GM19351 (cell line): ENCODE measurements at regions not wholly inside any gene's neighbourhood (a gene's known extent, or its start where the extent isn't known, plus 50 kb on each side); places are given as distances from the start of the nearest gene placed in this dataset.
"Not testable (repeated sequence)": the region's sequence is repeated elsewhere in the genome, so short reads cannot be mapped to it uniquely, and the experiment has no call there.

Experiments used
- ATAC-seq: cut with Tn5 transposase; IDR thresholded peaks from one replicate; pipeline ENCODE4 v1.9.1; 2021; ENCODE audit warnings: mild to moderate bottlenecking, moderate library complexity; ENCODE audit not compliant: unreplicated experiment

DNA sequence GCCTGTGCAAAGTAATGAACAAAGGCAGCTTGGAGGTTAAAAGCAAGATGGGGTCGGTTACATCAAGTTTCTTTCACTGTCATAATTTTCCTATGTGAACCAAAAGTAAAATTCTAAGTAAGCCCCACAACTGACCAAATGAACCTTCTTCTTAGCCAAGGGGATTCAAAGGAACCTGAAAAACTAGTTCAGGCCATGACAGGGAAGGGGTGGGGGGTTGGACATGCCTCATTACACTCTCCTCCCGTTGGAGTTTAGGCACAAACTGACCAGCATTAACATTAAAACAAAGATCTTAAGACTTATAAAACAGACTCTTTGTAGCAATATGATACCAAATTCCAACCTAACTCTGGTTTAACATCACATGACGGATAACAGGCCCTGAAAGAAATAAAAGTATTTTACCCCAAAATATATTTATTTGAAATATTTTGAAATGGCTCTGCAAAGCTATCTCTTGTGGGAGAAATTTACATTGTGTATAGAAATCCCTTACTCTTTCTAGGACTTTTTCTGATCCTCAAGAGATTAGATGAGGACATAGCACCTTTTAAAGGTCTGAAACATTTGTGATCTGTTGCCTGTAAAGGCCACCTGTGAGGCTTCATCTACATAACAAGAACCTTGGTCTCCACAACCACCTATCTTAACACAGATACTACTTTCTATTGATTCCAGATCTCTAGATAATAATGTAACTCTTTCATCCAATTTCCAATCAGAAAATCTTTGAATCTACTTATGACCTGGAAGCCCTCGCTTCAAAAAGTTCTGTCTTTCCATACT is 1829.0 kb upstream of the MIR17HG start:
- ATAC-seq, result no peak

DNA sequence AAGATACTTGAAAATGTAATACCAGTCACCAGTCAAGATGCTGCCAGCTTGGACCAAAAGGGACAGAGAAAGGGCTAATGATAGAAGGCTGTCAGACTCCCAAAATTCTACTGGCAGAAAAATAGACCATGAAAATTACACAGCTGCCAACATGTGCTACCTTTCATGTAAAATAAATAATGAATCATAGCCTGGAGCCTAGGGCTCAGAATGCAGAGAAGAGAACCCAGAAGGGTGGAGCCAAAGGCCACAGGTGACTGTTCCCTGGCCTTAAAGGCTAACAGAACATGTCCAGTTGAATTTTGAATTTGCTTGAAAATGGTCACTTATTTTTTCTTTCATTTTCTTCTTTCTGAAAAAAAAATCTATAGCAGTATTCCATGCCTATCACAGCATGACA is 1827.0 kb upstream of the MIR17HG start:
- no peak for ATAC-seq

DNA sequence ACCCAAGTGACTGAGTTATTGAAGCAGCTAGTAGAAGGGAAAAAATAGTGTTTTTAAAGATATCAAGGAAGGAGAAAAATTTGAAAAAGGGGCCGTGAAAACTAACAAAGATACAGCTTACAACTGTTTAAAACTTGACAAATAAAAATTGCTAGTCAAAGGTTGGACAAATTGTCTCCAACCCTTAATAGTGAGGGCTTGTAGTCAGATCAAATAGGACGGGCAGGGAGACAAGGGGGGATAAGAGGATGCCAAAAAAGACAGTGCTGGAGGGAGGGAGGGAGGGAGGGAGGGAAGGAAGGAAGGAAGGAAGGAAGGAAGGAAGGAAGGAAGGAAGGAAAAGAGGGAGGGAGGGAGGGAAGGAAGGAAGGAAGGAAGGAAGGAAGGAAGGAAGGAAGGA is 1825.8 kb upstream of the MIR17HG start:
- not testable (repeated sequence) for ATAC-seq

DNA sequence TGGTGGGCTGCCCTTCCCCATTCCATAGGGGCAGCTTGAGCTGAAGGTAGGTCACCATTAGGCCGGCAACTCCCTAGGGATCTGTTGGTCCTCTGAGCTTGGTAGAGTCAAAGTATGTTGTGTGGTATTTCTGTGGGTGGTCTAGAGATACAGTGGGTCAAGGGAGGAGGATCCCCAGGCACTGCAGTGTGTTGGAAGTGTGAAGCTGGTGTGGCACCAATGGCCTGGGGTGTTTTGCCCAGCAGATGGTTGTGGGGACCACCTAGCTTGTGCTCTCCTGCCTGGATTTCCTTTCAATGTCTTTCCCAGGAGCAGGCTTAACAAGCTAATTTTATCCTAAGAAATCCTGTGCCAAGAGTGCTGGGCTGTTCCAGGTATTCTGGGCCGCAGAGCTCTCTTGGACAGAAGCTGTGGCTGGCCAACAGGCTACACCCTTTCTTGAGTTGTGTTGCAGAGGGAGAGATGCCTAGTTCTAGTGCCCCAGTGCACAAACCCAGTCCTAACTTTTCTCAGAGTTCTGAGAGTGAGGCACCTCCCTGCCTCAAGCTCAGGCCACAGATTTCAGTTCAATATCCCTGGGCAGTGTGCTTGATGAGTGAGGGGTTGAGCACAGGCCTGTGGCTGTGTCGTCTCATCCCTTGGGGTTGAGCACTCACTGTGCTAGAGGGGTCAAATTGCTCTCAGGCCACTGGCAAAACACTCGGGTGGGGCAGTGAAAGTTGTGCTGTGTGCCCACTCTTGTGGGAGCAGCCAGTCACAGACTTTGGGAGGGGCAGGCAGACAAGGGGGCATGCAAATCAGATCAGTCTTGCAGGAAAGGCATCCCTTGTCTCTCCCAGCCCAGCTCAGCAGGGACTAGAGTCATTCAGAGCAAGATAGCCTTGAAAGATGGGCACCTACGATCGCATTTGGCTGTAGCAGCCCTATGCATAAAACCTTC is 1806.1 kb upstream of the MIR17HG start:
- no peak for ATAC-seq

DNA sequence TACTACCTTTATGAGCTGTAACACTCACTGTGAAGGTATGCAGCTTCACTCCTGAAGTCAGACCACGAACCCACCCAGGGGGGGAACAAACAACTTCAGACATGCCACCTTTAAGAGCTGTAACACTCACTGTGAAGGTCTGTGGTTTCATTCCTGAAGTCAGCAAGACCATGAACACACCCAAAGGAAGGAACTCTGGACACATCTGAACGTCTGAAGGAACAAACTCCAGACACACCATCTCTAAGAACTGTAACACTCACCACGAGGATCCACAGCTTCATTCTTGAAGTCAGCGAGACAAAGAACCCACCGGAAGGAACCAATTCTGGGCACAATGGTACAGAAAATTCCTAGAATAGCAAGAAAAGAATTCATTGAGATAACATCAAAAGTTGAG is 1796.5 kb upstream of the MIR17HG start:
- ATAC-seq, result no peak

DNA sequence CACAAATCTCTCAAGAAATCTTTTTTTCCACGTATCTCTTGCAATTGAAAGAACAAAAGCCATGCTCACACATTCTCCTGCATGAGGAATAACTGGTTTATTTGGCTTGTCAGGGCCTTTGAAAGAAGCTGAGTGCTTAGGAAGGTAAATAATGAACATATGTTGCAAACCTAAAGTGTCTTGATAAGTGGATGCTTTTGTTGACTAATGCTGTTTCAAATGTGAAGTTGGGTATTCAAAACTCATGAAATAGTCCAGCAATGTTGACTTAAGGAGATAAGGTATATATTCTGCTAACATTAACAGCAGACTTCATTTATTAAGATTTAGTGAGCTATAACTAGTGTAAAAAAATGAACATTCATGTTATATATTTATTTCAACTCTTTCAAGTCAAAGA is 1792.7 kb upstream of the MIR17HG start:
- no peak for ATAC-seq

DNA sequence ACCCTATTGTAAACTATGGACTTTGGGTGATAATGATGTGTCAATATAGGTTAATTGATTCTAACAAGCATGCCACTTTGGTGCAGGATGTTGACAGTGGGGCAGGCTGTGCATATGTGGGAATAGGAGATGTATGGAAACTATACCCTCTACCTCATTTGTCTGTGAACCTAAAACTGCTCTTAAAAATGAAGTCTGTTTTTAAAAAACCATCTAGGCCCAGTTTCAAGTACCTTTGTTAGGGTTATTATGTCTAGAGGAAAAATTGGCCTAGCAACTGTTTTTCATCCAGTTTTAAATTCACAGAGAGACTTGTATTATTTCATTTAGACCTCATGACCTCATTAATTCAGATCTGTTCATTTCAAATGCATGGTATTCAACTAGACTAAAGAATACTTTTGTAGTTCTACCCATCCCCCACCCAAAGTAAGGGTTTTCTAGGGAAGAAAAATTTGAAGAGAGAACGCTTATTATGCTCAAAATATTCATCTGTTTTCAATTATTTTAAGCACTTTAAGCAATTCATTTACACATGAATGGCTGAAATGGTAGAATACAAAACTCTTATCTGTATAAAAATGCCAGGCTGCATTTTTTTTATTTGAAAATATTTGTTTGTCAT is 1781.9 kb upstream of the MIR17HG start:
- no peak for ATAC-seq

DNA sequence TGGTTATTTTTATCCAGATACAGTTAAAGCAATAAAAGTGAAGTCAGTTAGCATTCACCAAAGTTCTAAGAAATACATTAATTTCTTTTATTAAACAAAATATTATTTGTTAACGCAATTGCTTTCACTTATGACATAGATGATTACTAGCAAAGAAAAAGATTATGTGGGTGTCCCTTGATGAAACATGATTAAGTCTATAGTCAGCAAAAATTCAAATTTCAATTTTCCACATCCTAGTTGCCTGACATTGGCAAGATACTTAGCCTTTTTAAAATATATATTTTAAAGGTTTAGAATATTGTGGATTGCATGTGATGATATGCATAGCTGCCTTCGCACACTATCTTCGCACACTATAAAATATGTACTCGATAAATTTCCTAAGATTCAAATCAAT is 1780.5 kb upstream of the MIR17HG start:
- ATAC-seq, result no peak

DNA sequence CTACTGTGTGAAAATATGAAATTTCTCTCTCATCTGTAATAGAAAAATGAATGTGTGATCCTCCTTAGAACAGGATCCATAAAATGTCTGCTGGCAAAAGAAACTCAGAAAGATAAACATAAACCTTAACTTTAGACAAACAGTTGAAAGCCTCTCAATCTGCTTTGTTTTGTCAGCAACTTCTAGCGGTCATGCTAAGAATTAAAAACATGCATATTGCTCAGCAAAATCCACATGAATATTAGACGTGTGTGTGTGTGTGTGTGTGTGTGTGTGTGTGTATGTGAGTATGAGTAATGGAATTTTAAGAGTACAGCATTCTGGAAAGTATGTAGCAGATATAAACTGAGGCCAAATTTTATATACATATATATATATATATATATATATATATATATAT is 1779.2 kb upstream of the MIR17HG start:
- no peak for ATAC-seq

DNA sequence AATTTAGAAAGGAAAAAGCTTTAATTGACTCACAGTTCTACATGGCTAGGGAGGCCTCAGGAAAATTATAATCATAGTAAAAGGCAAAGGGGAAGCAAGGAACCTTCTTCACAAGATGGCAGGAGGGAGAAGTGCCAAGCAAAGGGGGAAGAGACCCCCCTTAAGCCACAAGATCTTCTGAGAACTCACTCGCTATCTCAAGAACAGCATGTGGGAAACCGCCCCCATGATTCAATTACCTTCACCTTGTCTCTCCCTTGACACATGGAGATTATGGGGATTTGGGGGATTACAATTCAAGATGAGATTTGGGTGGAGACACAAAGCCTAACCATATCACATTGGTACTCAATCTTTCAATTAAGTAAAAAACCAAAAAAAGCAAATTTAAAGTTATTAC is 1778.7 kb upstream of the MIR17HG start:
- no peak for ATAC-seq

DNA sequence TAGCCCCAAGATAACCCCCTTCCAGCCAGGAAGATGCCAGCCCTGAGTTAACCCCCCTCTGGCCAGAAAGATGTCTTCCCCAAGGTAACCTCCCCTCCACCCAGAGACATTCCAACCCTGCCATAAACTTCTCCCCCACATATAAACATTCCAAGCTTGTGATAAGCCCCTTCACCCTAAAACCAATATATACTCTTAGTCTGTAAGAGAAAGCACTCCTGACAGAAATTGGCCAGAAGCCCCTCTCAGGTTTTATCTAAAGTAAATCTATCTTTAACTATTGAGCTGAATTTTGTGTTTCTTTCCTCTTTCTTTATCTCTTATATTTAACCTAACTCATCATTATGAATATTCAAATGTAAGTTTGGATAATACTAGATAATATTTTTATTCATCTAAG is 1775.8 kb upstream of the MIR17HG start:
- ATAC-seq, result no peak

DNA sequence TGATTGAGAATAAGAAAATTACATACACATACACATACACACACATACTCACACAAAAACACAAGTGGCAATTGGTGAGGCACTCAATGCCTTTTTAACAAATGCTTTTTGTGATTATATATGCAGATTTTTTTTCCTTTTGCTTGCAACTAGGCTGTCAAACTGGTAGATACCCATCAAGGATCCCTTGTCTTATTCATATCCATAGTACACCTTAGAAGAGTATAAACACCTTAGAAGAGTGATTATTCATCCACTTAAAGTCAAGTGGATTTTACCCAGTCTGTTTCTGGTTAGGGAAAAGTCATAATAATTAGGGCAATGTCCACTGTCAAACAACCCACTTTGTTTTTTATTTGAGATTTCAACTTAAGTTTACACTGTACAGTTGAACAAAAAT is 1773.4 kb upstream of the MIR17HG start:
- no peak for ATAC-seq

DNA sequence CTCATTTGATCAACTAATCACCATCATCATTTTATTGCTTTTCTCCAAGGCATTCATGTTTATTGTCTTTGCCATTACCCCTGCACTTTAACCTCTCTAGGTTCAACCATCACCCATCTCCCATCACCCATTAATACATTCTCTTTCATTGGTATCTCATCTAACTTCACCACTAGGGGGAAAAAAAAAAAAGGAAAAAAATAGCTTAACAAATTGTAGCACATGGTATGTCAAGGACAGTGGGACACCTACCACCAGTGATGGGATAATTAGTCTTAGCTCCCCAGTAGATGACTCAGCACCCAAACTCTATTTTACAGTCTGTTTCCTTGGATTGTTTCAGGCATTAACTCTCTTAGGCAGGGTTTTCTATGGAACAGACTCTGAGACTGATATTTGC is 1770.2 kb upstream of the MIR17HG start:
- no peak for ATAC-seq

DNA sequence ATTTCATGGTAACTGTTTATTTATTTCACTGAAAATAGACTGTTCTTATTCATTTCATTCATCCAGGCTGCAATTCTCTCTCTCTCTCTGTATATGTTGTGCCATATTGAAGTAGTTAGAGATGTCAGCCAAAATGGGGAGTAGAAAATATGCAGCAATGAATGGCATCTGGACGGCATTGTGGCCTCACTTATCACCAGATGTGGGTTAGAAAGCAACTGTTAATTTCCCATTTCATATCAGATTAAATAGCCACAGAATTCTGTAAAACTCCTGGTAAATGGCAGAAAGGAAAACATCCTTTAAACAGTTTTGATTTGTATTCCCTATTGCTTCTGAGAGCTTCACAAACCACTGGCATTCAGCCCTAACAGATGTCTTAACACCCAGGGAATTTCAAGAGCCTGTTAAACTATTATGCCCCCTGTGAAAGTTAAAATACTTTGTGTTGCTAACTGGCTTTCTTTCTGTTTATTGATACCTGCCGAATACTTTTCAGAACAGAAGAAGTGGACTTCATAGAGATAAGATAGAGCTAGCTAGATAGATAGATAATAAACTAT is 1763.3 kb upstream of the MIR17HG start:
- no peak for ATAC-seq

DNA sequence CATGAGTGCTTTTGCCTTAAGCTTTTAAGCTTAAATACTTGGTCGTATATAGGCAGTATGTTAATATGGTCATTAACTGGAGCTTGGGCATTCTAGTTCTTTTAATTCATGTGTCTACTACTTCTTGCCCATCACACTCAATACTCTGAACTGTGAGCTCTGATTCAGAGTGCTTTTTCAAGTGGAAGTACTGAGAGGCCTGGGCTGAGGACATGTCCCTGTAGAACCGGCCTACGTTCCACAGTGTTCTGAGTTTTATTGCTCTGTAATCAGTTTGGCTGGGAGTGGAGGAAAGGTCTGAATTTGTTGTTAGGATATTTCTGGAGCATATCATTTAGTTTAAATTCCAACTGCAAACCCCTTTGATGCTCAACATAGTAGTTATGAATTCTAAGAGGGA is 1744.8 kb upstream of the MIR17HG start:
- no peak for ATAC-seq

DNA sequence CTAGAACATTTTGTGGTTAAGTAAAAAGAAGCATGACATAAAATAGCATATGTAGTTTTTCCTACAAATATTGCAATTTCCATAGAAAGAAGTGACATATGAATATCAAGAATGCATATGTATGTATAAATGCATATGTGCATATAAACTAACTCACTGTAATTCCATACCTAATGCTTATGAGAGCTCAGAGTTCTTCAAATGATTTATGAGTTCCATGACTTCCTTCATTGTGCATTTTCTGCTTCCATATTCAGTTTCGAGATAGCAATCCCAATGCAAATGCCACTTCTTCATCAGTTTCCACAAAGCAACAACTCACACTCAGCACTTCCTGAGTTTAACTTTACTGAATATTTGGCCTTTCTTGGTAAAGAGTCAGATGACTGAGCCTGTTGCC is 1744.3 kb upstream of the MIR17HG start:
- no peak for ATAC-seq

DNA sequence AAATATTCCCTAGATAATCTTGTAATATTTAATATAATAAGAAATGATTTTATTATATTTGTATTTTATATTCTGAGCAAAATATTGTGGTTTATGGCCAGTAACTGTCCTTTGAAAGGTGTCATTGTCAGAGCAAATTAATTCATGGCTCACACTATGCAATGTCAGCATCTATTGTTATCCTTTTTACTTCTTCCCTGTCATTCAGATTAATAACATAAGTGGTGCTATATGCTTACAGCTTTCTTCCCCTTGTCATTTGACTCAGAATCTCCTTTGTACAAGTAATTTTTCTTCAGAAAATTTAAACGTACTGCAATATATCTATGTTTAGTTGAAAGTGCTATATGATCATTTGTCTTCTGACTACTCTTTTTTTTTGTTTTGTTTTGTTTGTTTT is 1738.2 kb upstream of the MIR17HG start:
- ATAC-seq, result no peak

DNA sequence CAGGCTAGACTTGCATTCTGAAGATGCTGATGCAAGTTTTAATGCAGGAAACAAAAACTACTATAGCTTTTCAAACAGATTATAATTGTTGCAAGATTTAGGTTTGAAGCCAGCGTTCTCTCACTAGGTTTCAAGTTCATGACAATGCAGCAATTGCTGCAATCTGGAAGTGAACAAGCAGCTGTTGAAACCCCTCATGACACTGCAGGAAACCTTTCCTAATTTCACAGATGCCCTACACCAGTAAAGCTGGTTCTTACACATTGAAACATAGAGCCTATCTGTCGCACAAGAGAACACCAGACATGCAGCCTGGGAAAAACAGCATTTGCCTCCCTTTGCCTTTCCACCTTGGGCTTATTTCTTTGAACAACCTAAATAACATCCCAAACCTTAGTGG is 1737.2 kb upstream of the MIR17HG start:
- ATAC-seq, result no peak

DNA sequence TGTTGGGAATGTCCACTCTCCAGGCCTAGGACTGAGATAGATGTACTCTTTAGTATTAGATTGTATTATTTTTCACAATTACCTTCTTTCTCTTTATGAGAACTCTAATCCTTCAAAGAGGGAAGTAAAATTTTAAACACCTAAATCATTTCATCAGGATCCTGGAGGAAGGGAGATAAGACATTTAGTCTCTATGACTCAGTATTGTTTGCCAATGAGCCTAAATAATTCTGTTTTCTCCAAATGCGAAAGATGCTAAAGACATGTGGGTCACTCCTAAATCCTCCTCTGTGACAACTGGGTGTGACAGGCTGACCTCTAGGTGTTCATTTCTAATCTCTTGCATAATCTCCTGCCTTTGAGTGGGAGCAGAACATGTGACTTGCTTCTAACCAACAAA is 1736.6 kb upstream of the MIR17HG start:
- ATAC-seq, result no peak

DNA sequence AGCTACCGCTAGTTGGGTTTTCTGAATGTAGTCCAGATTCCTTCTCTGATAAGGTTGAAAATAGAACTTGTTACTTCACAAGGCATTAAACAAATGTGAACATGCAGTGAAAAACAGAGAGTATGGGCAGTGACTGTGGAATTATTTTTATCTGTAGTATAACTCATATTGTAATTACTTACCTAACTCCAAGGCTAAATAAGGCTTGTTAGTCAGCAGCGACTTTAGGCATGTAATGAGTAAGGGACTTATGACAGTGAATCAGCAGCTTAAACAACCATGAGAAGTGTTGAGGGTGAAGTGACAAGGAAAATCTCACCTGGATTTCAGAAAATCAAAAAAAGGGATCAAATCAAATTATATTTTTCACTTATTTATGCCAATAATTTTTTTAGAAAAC is 1719.5 kb upstream of the MIR17HG start:
- ATAC-seq, result no peak

DNA sequence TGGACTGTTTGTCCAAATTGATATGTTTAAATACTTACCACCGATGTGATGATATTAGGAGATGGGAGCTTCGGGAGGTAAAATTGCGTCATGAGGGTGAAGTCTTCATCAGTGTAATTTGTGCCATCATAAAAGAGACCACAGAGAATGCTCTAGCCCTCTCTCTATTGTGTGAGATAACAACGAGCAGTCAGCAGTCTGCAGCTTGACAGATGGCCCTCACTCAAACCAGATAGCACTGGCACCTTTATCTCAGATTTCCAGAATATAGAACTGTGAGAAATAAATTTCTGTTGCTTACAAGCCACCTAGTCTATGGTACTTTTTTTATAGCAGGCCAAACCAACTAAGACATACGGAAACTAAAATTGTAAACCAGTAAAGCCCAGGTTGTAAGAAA is 1718.9 kb upstream of the MIR17HG start:
- ATAC-seq, result no peak
